Endothelial cell of umbilical vein (primary cell): ENCODE measurements at regions not wholly inside any gene's neighbourhood (a gene's known extent, or its start where the extent isn't known, plus 50 kb on each side); places are given as distances from the start of the nearest gene placed in this dataset.

ENCODE experiments used
- BruUV-seq: library from RNA; stranded (reverse); fragments of 400-500 nt; replicated peaks from 2 replicates; lab custom pipeline; 2021; lab: Mats Ljungman, UMichigan
- CTCF ChIA-PET: fragments of 300-600, 350-600 bp; sonication (Branson Sonifier 250); formaldehyde crosslinking; loops from one replicate; lab custom pipeline; 2021; ENCODE audit warnings: antibody characterized with exemption, inconsistent platforms; lab: Charles Lee
- POLR2A ChIA-PET: fragments of 300-600, 350-600 bp; sonication (Branson Sonifier 250); formaldehyde crosslinking; loops from one replicate; lab custom pipeline; 2021; ENCODE audit warnings: antibody characterized with exemption, inconsistent platforms; lab: Charles Lee
- DNase-seq: peaks from one replicate; pipeline ENCODE4 v3.0.0-alpha.2; 2011; ENCODE audit warnings: low read depth, low spot score
- FAIRE-seq: peaks from 2 replicates; lab custom pipeline; 2011; peaks lifted over from hg19 to GRCh38; lab: Jason Lieb, UNC
- H2AFZ ChIP-seq: 2 replicates; pipeline ENCODE4 v1.6.0; 2012; ENCODE audit warnings: low read depth, low read length, control low read depth, inconsistent platforms
- H3K27ac ChIP-seq: 2 replicates; pipeline ENCODE4 v1.5.1; 2011; ENCODE audit warnings: low read depth, mild to moderate bottlenecking, control low read depth, low read length, moderate library complexity; ENCODE audit not compliant: insufficient read depth
- H3K27me3 ChIP-seq, 2 experiments: 2 replicates each; pipeline versions ENCODE4 v1.6.0 to v1.6.1; 2011; ENCODE audit warnings: low read length in 2 of 2, mixed read lengths in 1 of 2; ENCODE audit not compliant: control insufficient read depth in 2 of 2, insufficient read depth in 2 of 2
- H3K36me3 ChIP-seq, 2 experiments: 2 replicates in 1 of 2; 3 replicates in 1 of 2; pipeline ENCODE4 v1.5.1; 2011; ENCODE audit warnings: low read length in 2 of 2, mild to moderate bottlenecking in 1 of 2, moderate library complexity in 1 of 2; ENCODE audit not compliant: control insufficient read depth in 2 of 2, insufficient read depth in 2 of 2; ENCODE audit errors: extremely low read depth in 1 of 2
- H3K4me1 ChIP-seq: 3 replicates; pipeline ENCODE4 v1.5.1; 2011; ENCODE audit warnings: mild to moderate bottlenecking, low read length; ENCODE audit not compliant: control insufficient read depth, insufficient read depth; ENCODE audit errors: extremely low read depth
- H3K4me2 ChIP-seq: 2 replicates; pipeline ENCODE4 v1.6.1; 2011; ENCODE audit warnings: low read length, control low read depth, mixed read lengths; ENCODE audit not compliant: insufficient read depth
- H3K4me3 ChIP-seq, 3 experiments: fragments of 200-600 bp in 1 of 3; sonication (generic), shearing (Covaris generic) in 1 of 3; replicated peaks in 1 of 3; 2 replicates each; pipeline ENCODE4 v1.5.1; 2011 to 2016; ENCODE audit warnings: control low read depth in 3 of 3, low read length in 3 of 3, mild to moderate bottlenecking in 2 of 3, inconsistent platforms in 1 of 3, low read depth in 1 of 3, moderate library complexity in 1 of 3; ENCODE audit not compliant: insufficient read depth in 1 of 3
- H3K79me2 ChIP-seq: 2 replicates; pipeline ENCODE4 v1.6.0; 2012; ENCODE audit warnings: low read length, inconsistent platforms; ENCODE audit not compliant: control insufficient read depth, insufficient read depth
- H3K9ac ChIP-seq: replicated peaks from 2 replicates; pipeline ENCODE3; 2011; ENCODE audit warnings: low read length, control low read depth; ENCODE audit not compliant: insufficient read depth; ENCODE audit errors: extremely low read depth
- H3K9me1 ChIP-seq: replicated peaks from 3 replicates; pipeline ENCODE4 v1.6.0; 2011; ENCODE audit warnings: mild to moderate bottlenecking, low read length; ENCODE audit not compliant: control insufficient read depth, insufficient read depth; ENCODE audit errors: extremely low read depth
- H3K9me3 ChIP-seq: replicated peaks from 2 replicates; pipeline ENCODE4 v1.5.1; 2012; ENCODE audit warnings: low read length, inconsistent platforms; ENCODE audit not compliant: control insufficient read depth, insufficient read depth
- H4K20me1 ChIP-seq: replicated peaks from 2 replicates; pipeline ENCODE3; 2011; ENCODE audit warnings: mild to moderate bottlenecking, low read length; ENCODE audit not compliant: control insufficient read depth, insufficient read depth; ENCODE audit errors: extremely low read depth
- CTCF ChIP-seq, 2 donors: IDR thresholded peaks; 1 replicate in 1 of 2; 2 replicates in 1 of 2; pipeline ENCODE4 v1.5.1; 2011; ENCODE audit warnings: low read length in 2 of 2, mild to moderate bottlenecking in 2 of 2, moderate library complexity in 2 of 2, control low read depth in 1 of 2, inconsistent platforms in 1 of 2, low read depth in 1 of 2; ENCODE audit not compliant: insufficient read depth in 1 of 2; ENCODE audit errors: extremely low read depth in 1 of 2
- EZH2 ChIP-seq: IDR thresholded peaks from 2 replicates; pipeline ENCODE4 v1.6.1; 2012; ENCODE audit warnings: borderline replicate concordance, low read depth, mild to moderate bottlenecking, moderate library complexity, low read length, inconsistent platforms; ENCODE audit not compliant: severe bottlenecking
- FOS ChIP-seq: IDR thresholded peaks from 2 replicates; pipeline ENCODE4 v1.6.1; 2011; ENCODE audit warnings: mild to moderate bottlenecking, low read length, moderate library complexity, borderline replicate concordance; ENCODE audit not compliant: insufficient read depth
- GATA2 ChIP-seq: IDR thresholded peaks from 2 replicates; pipeline ENCODE4 v1.7.0; 2011; ENCODE audit warnings: low read depth, mild to moderate bottlenecking, moderate library complexity, mixed read lengths, low read length; ENCODE audit not compliant: insufficient read length, insufficient read depth
- JUN ChIP-seq: IDR thresholded peaks from 2 replicates; pipeline ENCODE4 v1.6.1; 2011; ENCODE audit warnings: borderline replicate concordance, low read depth; ENCODE audit not compliant: insufficient read length, insufficient read depth
- MAX ChIP-seq: IDR thresholded peaks from 2 replicates; pipeline ENCODE4 v1.6.1; 2011; ENCODE audit not compliant: insufficient read depth, insufficient read length
- MYC ChIP-seq: IDR thresholded peaks from one replicate; pipeline ENCODE4 v1.6.1; 2011; ENCODE audit warnings: mild to moderate bottlenecking, low read depth, low read length
- POLR2A ChIP-seq: IDR thresholded peaks from 2 replicates; pipeline ENCODE4 v1.6.1; 2012; ENCODE audit warnings: low read depth, mild to moderate bottlenecking, control low read depth, low read length
- POLR2AphosphoS5 ChIP-seq: IDR thresholded peaks from 2 replicates; pipeline ENCODE4 v1.6.1; 2012; ENCODE audit warnings: low read depth, mild to moderate bottlenecking, control low read depth, low read length, moderate library complexity; ENCODE audit not compliant: insufficient read depth
- dilution Hi-C: fragments of 300-500 bp; cut with MboI; formaldehyde crosslinking; loops from one replicate; pipeline ENCODE4 v1.15.0; 2019; ENCODE audit warnings: low sequenced_read_pairs; ENCODE audit not compliant: extremely low pct_ligation_motif_present
- intact Hi-C: fragments of 100-400 bp; cut with micrococcal nuclease; formaldehyde crosslinking; loops from one replicate; pipeline ENCODE4 v1.10.0; 2022

GRCh38 chr10:59463909-59464308, 101.6 kb upstream of the FAM13C start:
- H3K9ac ChIP-seq: no peak overlapping the region
- POLR2A ChIA-PET: no interaction called here
- no peaks in the 10 kb centered on the region for H4K20me1 ChIP-seq
- H3K4me2 ChIP-seq: no peak overlapping the region
- H3K36me3 ChIP-seq: no peaks in the 10 kb centered on the region
- no peaks in the 10 kb centered on the region for H3K9me1 ChIP-seq
- CTCF ChIA-PET: no interaction called here
- no peak overlapping the region for H2AFZ ChIP-seq
- H3K4me3 ChIP-seq: no peak overlapping the region
- no peak for TF ChIP-seq MYC
- no peak for TF ChIP-seq MAX
- TF ChIP-seq EZH2: no peak
- TF ChIP-seq POLR2AphosphoS5: no peak
- no peak for TF ChIP-seq CTCF (IDR thresholded peaks at IDR 0.05; ENCODE audit: extremely low read depth in 1 of 2, insufficient read depth in 1 of 2, low read depth in 1 of 2, low read length in 2 of 2)
- TF ChIP-seq FOS: no peak
- no peak for TF ChIP-seq JUN
- TF ChIP-seq POLR2A: no peak
- TF ChIP-seq GATA2: no peak
- dilution Hi-C loops (no loop called here), intact Hi-C loops (no loop called here)
- BruUV-seq: no TSS peak
- H3K27ac ChIP-seq: no peak overlapping the region
- H3K79me2 ChIP-seq: no peaks in the 10 kb centered on the region
- DNase-seq: no peak
- no peaks in the 10 kb centered on the region for H3K27me3 ChIP-seq
- no peak for FAIRE-seq
- no peaks in the 10 kb centered on the region for H3K9me3 ChIP-seq
- H3K4me1 ChIP-seq: no peaks in the 10 kb centered on the region
